H1 (cell line): ENCODE measurements at regions not wholly inside any gene's neighbourhood (a gene's known extent, or its start where the extent isn't known, plus 50 kb on each side); places are given as distances from the start of the nearest gene placed in this dataset.

Experiments used
- BACH1 ChIP-seq: IDR thresholded peaks from 2 replicates; pipeline ENCODE4 v1.6.1; 2012; ENCODE audit warnings: low read length, improper control_type of control experiment
- GABPA ChIP-seq: IDR thresholded peaks from 2 replicates; pipeline ENCODE4 v1.6.1; 2011; ENCODE audit warnings: mild to moderate bottlenecking, low read length, moderate library complexity, borderline replicate concordance; ENCODE audit not compliant: insufficient read depth
- KDM5A ChIP-seq: fragments of 200-600 bp; IDR thresholded peaks from 2 replicates; pipeline ENCODE4 v1.7.1; 2012; ENCODE audit warnings: mild to moderate bottlenecking, low read length, inconsistent platforms, mixed read lengths
- POLR2A ChIP-seq, 2 experiments: IDR thresholded peaks; 1 replicate in 1 of 2; 2 replicates in 1 of 2; pipeline ENCODE4 v1.6.1; 2011; ENCODE audit warnings: low read depth in 2 of 2, low read length in 2 of 2, mild to moderate bottlenecking in 2 of 2; ENCODE audit errors: control extremely low read depth in 1 of 2
- POU5F1 ChIP-seq: IDR thresholded peaks from 2 replicates; pipeline ENCODE4 v1.6.1; 2011; ENCODE audit warnings: low read depth, mild to moderate bottlenecking, low read length, moderate library complexity
- SAP30 ChIP-seq: fragments of 300-600 bp; sonication (generic); IDR thresholded peaks from 2 replicates; pipeline ENCODE4 v1.7.1; 2012; ENCODE audit warnings: low read length, moderate library complexity, mild to moderate bottlenecking, inconsistent platforms; ENCODE audit not compliant: insufficient read depth, insufficient replicate concordance
- SP2 ChIP-seq: IDR thresholded peaks from 2 replicates; pipeline ENCODE4 v1.6.1; 2012; ENCODE audit warnings: mild to moderate bottlenecking, low read length, inconsistent platforms
- TBP ChIP-seq: IDR thresholded peaks from 2 replicates; pipeline ENCODE4 v1.6.1; 2011; ENCODE audit warnings: low read depth, low read length, improper control_type of control experiment
- TCF12 ChIP-seq: IDR thresholded peaks from 2 replicates; pipeline ENCODE4 v1.6.1; 2011; ENCODE audit warnings: low read depth, mild to moderate bottlenecking, low read length
- USF2 ChIP-seq: IDR thresholded peaks from 2 replicates; pipeline ENCODE4 v1.6.1; 2011; ENCODE audit warnings: low read length, improper control_type of control experiment
- ZNF274 ChIP-seq: IDR thresholded peaks from 2 replicates; pipeline ENCODE4 v1.7.0; 2012; ENCODE audit warnings: low read length, borderline replicate concordance; ENCODE audit errors: extremely low read depth
- TF ChIP-seq, protein P1 (sequence below): fragments of 300-600 bp; sonication (generic); IDR thresholded peaks from 2 replicates; pipeline ENCODE4 v1.7.1; 2012; ENCODE audit warnings: low read length, moderate library complexity, mild to moderate bottlenecking, inconsistent platforms; ENCODE audit not compliant: insufficient replicate concordance

GRCh38 chr12:105665366-105665765, 334.9 kb downstream of the C12orf75 start (continued):
- TF ChIP-seq, protein P1, sequence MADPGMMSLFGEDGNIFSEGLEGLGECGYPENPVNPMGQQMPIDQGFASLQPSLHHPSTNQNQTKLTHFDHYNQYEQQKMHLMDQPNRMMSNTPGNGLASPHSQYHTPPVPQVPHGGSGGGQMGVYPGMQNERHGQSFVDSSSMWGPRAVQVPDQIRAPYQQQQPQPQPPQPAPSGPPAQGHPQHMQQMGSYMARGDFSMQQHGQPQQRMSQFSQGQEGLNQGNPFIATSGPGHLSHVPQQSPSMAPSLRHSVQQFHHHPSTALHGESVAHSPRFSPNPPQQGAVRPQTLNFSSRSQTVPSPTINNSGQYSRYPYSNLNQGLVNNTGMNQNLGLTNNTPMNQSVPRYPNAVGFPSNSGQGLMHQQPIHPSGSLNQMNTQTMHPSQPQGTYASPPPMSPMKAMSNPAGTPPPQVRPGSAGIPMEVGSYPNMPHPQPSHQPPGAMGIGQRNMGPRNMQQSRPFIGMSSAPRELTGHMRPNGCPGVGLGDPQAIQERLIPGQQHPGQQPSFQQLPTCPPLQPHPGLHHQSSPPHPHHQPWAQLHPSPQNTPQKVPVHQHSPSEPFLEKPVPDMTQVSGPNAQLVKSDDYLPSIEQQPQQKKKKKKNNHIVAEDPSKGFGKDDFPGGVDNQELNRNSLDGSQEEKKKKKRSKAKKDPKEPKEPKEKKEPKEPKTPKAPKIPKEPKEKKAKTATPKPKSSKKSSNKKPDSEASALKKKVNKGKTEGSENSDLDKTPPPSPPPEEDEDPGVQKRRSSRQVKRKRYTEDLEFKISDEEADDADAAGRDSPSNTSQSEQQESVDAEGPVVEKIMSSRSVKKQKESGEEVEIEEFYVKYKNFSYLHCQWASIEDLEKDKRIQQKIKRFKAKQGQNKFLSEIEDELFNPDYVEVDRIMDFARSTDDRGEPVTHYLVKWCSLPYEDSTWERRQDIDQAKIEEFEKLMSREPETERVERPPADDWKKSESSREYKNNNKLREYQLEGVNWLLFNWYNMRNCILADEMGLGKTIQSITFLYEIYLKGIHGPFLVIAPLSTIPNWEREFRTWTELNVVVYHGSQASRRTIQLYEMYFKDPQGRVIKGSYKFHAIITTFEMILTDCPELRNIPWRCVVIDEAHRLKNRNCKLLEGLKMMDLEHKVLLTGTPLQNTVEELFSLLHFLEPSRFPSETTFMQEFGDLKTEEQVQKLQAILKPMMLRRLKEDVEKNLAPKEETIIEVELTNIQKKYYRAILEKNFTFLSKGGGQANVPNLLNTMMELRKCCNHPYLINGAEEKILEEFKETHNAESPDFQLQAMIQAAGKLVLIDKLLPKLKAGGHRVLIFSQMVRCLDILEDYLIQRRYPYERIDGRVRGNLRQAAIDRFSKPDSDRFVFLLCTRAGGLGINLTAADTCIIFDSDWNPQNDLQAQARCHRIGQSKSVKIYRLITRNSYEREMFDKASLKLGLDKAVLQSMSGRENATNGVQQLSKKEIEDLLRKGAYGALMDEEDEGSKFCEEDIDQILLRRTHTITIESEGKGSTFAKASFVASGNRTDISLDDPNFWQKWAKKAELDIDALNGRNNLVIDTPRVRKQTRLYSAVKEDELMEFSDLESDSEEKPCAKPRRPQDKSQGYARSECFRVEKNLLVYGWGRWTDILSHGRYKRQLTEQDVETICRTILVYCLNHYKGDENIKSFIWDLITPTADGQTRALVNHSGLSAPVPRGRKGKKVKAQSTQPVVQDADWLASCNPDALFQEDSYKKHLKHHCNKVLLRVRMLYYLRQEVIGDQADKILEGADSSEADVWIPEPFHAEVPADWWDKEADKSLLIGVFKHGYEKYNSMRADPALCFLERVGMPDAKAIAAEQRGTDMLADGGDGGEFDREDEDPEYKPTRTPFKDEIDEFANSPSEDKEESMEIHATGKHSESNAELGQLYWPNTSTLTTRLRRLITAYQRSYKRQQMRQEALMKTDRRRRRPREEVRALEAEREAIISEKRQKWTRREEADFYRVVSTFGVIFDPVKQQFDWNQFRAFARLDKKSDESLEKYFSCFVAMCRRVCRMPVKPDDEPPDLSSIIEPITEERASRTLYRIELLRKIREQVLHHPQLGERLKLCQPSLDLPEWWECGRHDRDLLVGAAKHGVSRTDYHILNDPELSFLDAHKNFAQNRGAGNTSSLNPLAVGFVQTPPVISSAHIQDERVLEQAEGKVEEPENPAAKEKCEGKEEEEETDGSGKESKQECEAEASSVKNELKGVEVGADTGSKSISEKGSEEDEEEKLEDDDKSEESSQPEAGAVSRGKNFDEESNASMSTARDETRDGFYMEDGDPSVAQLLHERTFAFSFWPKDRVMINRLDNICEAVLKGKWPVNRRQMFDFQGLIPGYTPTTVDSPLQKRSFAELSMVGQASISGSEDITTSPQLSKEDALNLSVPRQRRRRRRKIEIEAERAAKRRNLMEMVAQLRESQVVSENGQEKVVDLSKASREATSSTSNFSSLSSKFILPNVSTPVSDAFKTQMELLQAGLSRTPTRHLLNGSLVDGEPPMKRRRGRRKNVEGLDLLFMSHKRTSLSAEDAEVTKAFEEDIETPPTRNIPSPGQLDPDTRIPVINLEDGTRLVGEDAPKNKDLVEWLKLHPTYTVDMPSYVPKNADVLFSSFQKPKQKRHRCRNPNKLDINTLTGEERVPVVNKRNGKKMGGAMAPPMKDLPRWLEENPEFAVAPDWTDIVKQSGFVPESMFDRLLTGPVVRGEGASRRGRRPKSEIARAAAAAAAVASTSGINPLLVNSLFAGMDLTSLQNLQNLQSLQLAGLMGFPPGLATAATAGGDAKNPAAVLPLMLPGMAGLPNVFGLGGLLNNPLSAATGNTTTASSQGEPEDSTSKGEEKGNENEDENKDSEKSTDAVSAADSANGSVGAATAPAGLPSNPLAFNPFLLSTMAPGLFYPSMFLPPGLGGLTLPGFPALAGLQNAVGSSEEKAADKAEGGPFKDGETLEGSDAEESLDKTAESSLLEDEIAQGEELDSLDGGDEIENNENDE, result no peak
- TF ChIP-seq TBP, result no peak
- no peak for TF ChIP-seq POLR2A (IDR thresholded peaks at IDR 0.05; ENCODE audit: control extremely low read depth in 1 of 2, low read depth in 2 of 2, low read length in 2 of 2)
- no peak for TF ChIP-seq USF2
- TF ChIP-seq POU5F1, result no peak
- TF ChIP-seq SP2, result no peak
- no peak for TF ChIP-seq GABPA
- TF ChIP-seq BACH1, result no peak
- TF ChIP-seq KDM5A, result no peak
- no peak for TF ChIP-seq ZNF274
- TF ChIP-seq TCF12, result no peak
- no peak for TF ChIP-seq SAP30
